ENCODE measurements at regions not wholly inside any gene's neighbourhood (a gene's known extent, or its start where the extent isn't known, plus 50 kb on each side); places are given as distances from the start of the nearest gene placed in this dataset.

GRCh38 chr3:175911937-175912336 is 1052.8 kb downstream of the NAALADL2 start:
- DNase-seq, result no peak

DNA sequence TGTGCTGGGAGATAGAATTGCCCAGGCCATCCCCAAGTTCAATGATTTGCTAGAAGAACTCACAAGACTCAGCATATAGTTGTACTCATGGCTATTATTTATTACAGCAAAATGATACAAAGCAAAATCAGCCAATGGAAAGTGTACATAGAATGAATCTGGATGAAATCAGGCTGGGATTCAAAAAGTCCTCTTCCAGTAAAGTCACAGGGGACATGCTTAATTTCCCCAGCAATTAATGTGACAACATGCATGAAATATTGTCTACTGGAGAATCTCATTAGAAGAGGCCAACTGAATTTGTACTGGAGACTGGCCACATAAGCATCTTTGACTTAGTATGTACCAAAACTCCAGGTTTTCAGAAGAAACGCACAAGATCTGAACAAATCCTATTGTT is 1043.1 kb downstream of the NAALADL2 start:
- no peak for DNase-seq

DNA sequence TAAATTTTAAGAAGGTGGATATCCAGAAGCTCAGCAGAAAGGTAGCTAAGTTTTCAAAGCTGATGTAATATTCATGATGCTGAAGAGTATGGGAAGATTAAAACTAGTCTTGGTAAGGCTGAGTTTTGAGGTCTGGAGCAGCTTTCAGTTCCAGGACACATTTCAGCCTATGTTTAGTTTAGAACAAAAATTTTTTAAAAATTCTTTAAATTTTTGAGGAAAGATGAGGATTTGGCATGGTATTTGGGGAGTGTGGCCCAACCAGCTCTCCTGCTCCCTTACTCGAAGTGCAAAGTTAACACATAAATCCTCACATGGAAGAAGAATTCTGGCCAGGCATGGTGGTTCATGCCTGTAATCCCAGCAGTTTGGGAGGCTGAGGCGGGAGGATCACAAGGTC is 1039.1 kb downstream of the NAALADL2 start:
- DNase-seq, result no peak

DNA sequence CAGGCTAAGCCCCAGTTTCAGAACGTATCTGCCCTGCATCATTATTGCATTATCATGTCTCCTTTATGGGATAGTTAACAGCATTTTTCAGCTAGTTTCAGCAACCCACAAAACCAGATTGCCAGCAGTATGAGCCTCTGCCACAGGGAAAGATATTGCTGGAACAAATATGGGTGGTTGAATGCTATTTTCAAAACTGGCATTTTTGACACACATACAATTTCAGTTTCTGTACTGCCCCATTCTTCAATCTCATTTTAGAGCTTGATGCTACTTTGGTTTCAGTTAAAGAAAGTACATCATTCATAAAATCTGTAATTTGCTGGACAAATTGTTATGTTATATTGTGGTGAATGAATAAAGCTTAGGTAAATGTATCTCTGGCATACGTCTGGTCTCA is 1037.5 kb downstream of the NAALADL2 start:
- DNase-seq, result no peak

GRCh38 chr3:175895731-175896130 is 1036.6 kb downstream of the NAALADL2 start:
- no peak for DNase-seq

DNA sequence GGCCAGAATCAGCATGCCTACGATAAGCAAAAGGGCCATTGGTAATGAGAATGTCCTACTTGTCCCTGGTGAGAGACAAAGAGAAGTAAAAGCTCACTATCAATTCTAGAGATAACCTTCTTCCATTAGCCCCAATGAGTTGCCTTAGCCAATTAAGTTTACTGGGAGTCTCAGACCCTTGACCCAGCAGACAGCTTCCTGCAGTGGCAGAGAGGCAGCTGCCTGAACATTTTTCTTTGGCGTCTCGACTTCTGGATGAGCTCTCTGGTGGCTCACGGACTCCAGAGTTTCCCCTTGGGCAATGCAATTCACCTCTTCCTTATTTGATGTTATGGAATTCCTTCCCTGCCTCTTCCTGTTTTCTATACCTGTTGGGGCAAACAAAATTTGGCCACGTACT is 1034.4 kb downstream of the NAALADL2 start:
- no peak for DNase-seq

DNA sequence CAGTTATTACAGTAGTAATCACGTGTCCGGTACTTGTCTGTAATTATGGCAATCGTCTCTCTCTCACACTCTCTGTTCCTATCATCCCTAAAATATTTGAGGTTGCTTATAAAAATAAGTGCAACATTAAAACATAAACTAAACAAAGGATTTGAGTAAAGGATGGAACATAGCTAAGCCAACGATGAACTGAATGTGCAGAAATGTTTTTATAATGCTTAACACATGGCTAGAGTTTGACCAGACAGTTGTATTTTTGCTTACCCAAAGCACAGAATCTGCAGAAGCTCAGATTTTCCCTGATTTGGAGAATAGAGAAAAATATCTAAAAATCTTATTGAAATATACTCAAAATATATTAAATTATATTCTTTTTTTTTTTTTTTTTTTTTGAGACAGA is 1030.9 kb downstream of the NAALADL2 start:
- no peak for DNase-seq

DNA sequence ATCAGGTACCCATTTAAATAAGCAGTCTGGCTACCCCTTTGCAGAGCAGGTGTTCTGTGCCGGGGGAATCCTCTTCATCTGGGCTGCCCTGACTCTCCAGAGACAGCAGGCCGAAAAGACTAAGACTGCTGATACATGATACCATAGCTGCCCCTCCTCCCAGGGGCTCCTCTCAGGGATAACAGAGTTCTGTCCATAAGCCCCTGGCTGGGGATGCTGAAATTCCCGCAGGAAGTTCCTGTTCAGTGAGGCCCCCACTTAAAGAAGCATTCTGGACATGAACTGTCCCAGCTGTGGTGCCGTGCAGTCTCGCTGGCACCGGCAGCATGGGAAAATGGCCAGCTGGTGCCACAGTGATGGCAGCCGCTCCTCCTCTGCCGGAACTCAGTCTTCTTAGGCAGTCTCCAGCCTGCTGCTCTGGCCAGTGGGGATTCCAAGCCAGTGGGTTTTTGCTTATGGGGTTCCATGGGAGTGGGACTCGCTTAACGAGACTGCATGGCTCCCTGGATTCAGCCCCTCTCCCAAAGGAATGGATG is 1026.2 kb downstream of the NAALADL2 start:
- DNase-seq, result no peak

- no peak for DNase-seq
Observed at GRCh38 chr3:175879417-175879816, 1020.3 kb downstream of the NAALADL2 start.

GRCh38 chr3:175869404-175869803 is 1010.3 kb downstream of the NAALADL2 start:
- no peak for DNase-seq

- DNase-seq, result no peak
Observed at GRCh38 chr3:175868626-175869025, 1009.5 kb downstream of the NAALADL2 start.

DNA sequence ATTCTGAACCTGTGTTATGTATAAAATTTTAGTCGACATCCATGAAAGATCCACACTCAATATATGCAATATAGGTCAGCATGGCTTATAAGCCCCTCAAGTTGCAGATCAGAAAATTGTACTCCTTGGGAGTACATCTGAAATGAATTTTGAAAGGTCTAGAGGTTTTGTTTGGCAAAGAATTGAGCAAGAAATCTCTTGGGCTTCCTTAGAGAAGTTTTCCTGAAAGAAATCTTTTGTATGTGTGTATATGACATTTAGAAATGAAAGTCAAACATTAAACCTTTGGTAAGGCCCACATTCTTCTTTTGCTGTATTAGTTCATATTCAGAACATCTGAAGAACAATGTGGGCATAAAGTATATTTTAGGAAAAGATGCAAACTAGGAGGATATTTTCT is 1006.6 kb downstream of the NAALADL2 start:
- DNase-seq, result no peak

- no peak for DNase-seq
Observed at GRCh38 chr3:175861916-175862315, 1002.8 kb downstream of the NAALADL2 start.
